Stimulated activated naive B cell treated with anti-CD40 and anti-IgM and Interleukin-4, amounts not matched to agents 10 μg/mL and 1 μg/mL and 100 μg/mL, for 72 hours (primary cell): ENCODE measurements at regions not wholly inside any gene's neighbourhood (a gene's known extent, or its start where the extent isn't known, plus 50 kb on each side); places are given as distances from the start of the nearest gene placed in this dataset.

ENCODE experiments used
- ATAC-seq, 2 donors: fragments of 150-1000 bp; cut with Tn5 transposase; replicated peaks; 2 replicates each; pipeline ENCODE4 v1.10.0; 2021; ENCODE audit warnings: moderate library complexity in 1 of 2
- DNase-seq: peaks from one replicate; pipeline ENCODE4 v3.0.0; 2021
- H3K27ac Mint-ChIP-seq: one replicate; pipeline ENCODE4 v1.8.0; 2022; ENCODE audit warnings: mild to moderate bottlenecking, mixed read lengths
- H3K27me3 Mint-ChIP-seq, 2 donors: one replicate each; pipeline ENCODE4 v1.8.0; 2022; ENCODE audit warnings: mixed read lengths in 2 of 2
- H3K36me3 Mint-ChIP-seq, 2 donors: one replicate each; pipeline ENCODE4 v1.8.0; 2022; ENCODE audit warnings: mixed read lengths in 2 of 2, mild to moderate bottlenecking in 1 of 2
- H3K4me1 Mint-ChIP-seq, 2 donors: one replicate each; pipeline ENCODE4 v1.8.0; 2022; ENCODE audit warnings: mixed read lengths in 2 of 2, mild to moderate bottlenecking in 1 of 2
- H3K4me3 Mint-ChIP-seq, 2 donors: one replicate each; pipeline ENCODE4 v1.8.0; 2022; ENCODE audit warnings: mild to moderate bottlenecking in 2 of 2, mixed read lengths in 2 of 2, moderate library complexity in 1 of 2
- H3K9me3 Mint-ChIP-seq, 2 donors: one replicate each; pipeline ENCODE4 v1.8.0; 2022; ENCODE audit warnings: mixed read lengths in 2 of 2, mild to moderate bottlenecking in 1 of 2

GRCh38 chr4:32488690-32489089 lies 1768.5 kb downstream of the PCDH7 start:
- H3K36me3 Mint-ChIP-seq = no peaks in the 10 kb centered on the region
- DNase-seq (no peak), ATAC-seq (no peak)

DNA sequence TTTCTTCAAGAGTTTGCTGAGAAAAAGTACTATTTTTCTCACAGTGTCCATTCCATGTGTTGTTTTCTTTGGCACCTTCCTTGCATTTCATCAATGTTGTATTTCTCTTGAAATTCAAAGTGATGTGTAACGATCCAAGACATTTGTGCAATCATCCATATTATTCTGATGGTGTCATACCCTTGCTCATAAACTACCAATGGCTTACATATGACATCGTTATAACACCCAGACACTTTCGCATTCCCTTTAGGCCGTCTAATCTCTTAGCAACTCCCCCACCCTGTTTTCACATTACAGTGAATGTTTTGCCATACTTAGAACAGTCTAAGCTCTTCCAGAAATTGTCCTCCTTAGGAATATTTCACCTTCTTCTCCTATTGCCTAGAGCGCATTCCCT lies 1779.0 kb downstream of the PCDH7 start:
- Mint-ChIP-seq H3K4me3 (no peak overlapping the region), H3K27ac (no peak overlapping the region), H3K4me1 (no peaks in the 10 kb centered on the region), H3K36me3 (no peaks in the 10 kb centered on the region), H3K9me3 (no peaks in the 10 kb centered on the region), H3K27me3 (no peaks in the 10 kb centered on the region)
- no peak for DNase-seq
- ATAC-seq = no peak

More at GRCh38 chr4:32488690-32489089, 1768.5 kb downstream of the PCDH7 start:
- no peak overlapping the region for H3K4me3 Mint-ChIP-seq
- H3K27ac Mint-ChIP-seq = no peak overlapping the region
- no peaks in the 10 kb centered on the region for H3K27me3 Mint-ChIP-seq
- H3K4me1 Mint-ChIP-seq = no peaks in the 10 kb centered on the region
- H3K9me3 Mint-ChIP-seq = no peaks in the 10 kb centered on the region

- no peaks in the 10 kb centered on the region for H3K36me3 Mint-ChIP-seq
- no peak for DNase-seq
- no peak for ATAC-seq
- H3K4me1 Mint-ChIP-seq = no peaks in the 10 kb centered on the region
- H3K4me3 Mint-ChIP-seq = no peak overlapping the region
- H3K9me3 Mint-ChIP-seq = peaks cover 0 to 2% of the 10 kb centered on the region in 2 donors
- H3K27me3 Mint-ChIP-seq = no peaks in the 10 kb centered on the region
- no peak overlapping the region for H3K27ac Mint-ChIP-seq
Observed at GRCh38 chr4:32503241-32503640, 1783.1 kb downstream of the PCDH7 start.

- H3K4me3 Mint-ChIP-seq = no peak overlapping the region
- ATAC-seq = no peak
- DNase-seq = no peak
- no peaks in the 10 kb centered on the region for H3K36me3 Mint-ChIP-seq
- H3K4me1 Mint-ChIP-seq = no peaks in the 10 kb centered on the region
- peaks cover 0 to 2% of the 10 kb centered on the region in 2 donors for H3K9me3 Mint-ChIP-seq
- H3K27me3 Mint-ChIP-seq = no peaks in the 10 kb centered on the region
- H3K27ac Mint-ChIP-seq = no peak overlapping the region
Observed at GRCh38 chr4:32506067-32506466, 1785.9 kb downstream of the PCDH7 start.

DNA sequence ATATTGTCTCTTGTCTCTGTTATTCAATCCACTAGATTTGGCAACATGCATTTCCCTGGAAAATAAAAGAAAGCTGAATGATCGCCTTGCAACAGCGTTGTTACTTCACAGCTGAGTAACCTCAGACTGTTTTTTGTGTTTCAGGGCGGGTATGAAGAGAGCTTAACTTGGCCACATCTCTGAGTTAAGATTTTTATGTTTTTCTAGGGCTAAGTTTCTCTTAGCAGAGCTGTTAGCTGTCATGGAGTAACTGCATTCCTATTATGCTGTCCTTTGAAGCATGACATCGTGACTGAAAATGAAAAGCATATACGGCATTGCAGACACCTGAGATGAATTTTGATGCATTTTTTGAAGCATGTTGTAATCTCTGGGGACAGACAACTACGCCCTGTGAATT lies 1798.9 kb downstream of the PCDH7 start:
- H3K27me3 Mint-ChIP-seq = no peaks in the 10 kb centered on the region
- no peak overlapping the region for H3K27ac Mint-ChIP-seq
- no peak overlapping the region for H3K4me3 Mint-ChIP-seq
- peaks cover 0 to 4% of the 10 kb centered on the region in 2 donors for H3K9me3 Mint-ChIP-seq
- DNase-seq (no peak), ATAC-seq (no peak)
- no peaks in the 10 kb centered on the region for H3K4me1 Mint-ChIP-seq
- H3K36me3 Mint-ChIP-seq = no peaks in the 10 kb centered on the region

DNA sequence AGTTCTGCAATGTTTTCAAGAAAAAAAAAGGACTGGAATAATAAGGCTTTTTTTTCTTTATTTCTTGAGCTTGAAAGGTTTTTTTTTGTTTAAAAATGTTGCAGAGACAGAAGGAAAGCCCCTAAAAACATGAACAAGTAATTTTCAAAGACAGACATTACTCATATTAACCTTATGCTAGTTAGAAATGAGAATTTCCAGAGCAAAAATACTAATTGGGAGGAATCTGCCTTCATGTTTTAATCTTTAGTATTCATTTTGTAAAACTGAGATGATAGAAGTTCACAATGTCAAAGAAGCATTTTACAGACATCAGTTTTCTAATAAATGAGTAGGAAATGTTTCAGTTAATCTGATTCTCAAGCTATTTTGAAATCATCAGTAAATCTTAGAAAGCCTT lies 1805.3 kb downstream of the PCDH7 start:
- H3K4me1 Mint-ChIP-seq = no peaks in the 10 kb centered on the region
- ATAC-seq (no peak), DNase-seq (no peak)
- H3K4me3 Mint-ChIP-seq = no peak overlapping the region
- no peak overlapping the region for H3K27ac Mint-ChIP-seq
- no peaks in the 10 kb centered on the region for H3K27me3 Mint-ChIP-seq
- peaks cover 0 to 4% of the 10 kb centered on the region in 2 donors for H3K9me3 Mint-ChIP-seq
- no peaks in the 10 kb centered on the region for H3K36me3 Mint-ChIP-seq

DNA sequence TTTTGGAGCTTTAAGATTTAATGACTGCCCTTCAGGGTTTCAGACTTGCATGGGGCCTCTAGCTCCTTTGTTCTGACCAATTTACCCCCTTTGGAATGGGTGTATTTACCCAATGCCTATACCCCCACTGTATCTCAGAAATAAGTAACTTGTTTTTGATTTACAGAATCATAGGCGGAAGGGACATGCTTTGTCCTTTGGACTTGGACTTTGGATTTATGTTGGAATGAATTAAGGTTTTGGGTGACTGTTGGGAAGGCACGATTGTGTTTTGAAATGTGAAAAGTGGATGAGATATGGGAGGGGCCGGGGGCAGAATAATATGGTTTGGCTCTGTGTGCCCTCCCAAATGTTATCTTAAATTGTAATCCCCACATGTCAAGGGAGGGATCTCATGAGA lies 1824.7 kb downstream of the PCDH7 start:
- no peak overlapping the region for H3K27ac Mint-ChIP-seq

DNA sequence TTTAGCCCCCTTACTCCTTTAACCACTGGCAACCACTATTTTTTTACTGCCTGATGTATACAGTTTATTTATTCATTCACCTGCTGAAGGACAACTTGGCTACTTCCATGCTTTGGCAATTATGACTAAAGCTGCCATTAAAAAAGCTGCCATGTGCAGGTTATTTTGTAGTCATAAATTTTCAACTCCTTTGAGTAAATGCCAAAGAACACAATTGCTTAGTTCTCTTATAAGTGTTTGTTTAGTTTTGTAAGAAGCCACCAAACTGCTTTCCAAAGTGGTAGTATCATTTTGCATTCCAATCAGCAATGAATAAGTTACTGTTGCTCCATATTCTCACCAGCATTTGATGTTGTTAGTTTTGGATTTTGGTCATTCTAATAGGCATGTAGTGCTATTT lies 1831.8 kb downstream of the PCDH7 start:
- Mint-ChIP-seq H3K27ac (no peak overlapping the region), H3K27me3 (no peaks in the 10 kb centered on the region), H3K9me3 (peaks cover 0 to 2% of the 10 kb centered on the region in 2 donors), H3K4me1 (no peaks in the 10 kb centered on the region), H3K4me3 (no peak overlapping the region), H3K36me3 (no peaks in the 10 kb centered on the region)
- DNase-seq (no peak), ATAC-seq (no peak)

More for the DNA sequence above, 1824.7 kb downstream of the PCDH7 start:
- no peaks in the 10 kb centered on the region for H3K27me3 Mint-ChIP-seq
- ATAC-seq (no peak), DNase-seq (no peak)
- peaks cover 5 to 8% of the 10 kb centered on the region in 2 donors for H3K9me3 Mint-ChIP-seq
- H3K4me3 Mint-ChIP-seq = no peak overlapping the region
- H3K4me1 Mint-ChIP-seq = no peaks in the 10 kb centered on the region
- no peaks in the 10 kb centered on the region for H3K36me3 Mint-ChIP-seq

- DNase-seq = no peak
- no peaks in the 10 kb centered on the region for H3K9me3 Mint-ChIP-seq
- no peaks in the 10 kb centered on the region for H3K27me3 Mint-ChIP-seq
- H3K27ac Mint-ChIP-seq = no peak overlapping the region
- no peak for ATAC-seq
- no peak overlapping the region for H3K4me3 Mint-ChIP-seq
- no peaks in the 10 kb centered on the region for H3K36me3 Mint-ChIP-seq
- H3K4me1 Mint-ChIP-seq = no peaks in the 10 kb centered on the region
Observed at GRCh38 chr4:32560306-32560705, 1840.1 kb downstream of the PCDH7 start.

DNA sequence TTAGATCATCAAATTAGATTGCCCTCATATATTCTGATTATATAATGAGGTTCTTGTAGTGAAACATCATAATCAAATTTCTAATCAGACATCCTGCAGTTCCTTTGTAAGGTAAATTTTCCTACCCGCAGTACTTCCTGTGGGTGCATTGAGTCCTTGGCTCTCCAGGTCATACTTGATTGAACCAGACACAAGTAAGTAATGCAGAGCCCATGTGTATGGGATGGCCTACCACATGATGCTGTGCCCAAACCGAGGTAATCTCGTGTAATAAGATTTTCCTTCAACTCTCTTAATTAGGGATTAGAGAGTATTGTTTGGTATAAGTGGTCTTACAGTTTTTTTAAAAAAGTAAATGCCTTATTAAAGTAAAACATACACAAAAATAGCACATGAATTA lies 1841.8 kb downstream of the PCDH7 start:
- DNase-seq = no peak
- H3K27me3 Mint-ChIP-seq = no peaks in the 10 kb centered on the region
- H3K4me3 Mint-ChIP-seq = no peak overlapping the region
- no peaks in the 10 kb centered on the region for H3K9me3 Mint-ChIP-seq
- no peak overlapping the region for H3K27ac Mint-ChIP-seq
- no peaks in the 10 kb centered on the region for H3K4me1 Mint-ChIP-seq
- H3K36me3 Mint-ChIP-seq = no peaks in the 10 kb centered on the region
- no peak for ATAC-seq

DNA sequence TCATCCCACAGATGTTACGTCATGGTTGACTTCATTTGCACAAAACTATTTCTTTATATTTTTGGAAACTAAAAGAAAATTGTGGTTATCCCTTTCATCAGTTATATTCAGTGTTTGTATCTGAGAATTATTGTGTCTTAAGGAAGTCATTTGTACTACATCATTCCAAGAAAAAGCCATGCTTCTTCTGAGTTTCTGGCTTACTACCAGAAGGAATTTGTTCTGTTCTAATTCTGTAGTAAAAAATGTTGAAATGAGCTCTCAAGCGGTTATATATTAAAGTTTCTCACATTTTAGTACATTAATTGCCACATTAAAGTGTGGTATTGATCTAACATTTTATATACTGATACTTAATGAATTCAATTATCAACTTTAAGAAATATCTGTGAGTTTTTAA lies 1844.5 kb downstream of the PCDH7 start:
- Mint-ChIP-seq H3K9me3 (no peaks in the 10 kb centered on the region), H3K27ac (no peak overlapping the region), H3K27me3 (no peaks in the 10 kb centered on the region), H3K36me3 (no peaks in the 10 kb centered on the region), H3K4me3 (no peak overlapping the region), H3K4me1 (no peaks in the 10 kb centered on the region)
- ATAC-seq (no peak), DNase-seq (no peak)

GRCh38 chr4:32569861-32570260 lies 1849.7 kb downstream of the PCDH7 start:
- H3K36me3 Mint-ChIP-seq = no peaks in the 10 kb centered on the region
- no peaks in the 10 kb centered on the region for H3K9me3 Mint-ChIP-seq
- H3K4me1 Mint-ChIP-seq = no peaks in the 10 kb centered on the region
- H3K27me3 Mint-ChIP-seq = no peaks in the 10 kb centered on the region
- H3K4me3 Mint-ChIP-seq = no peak overlapping the region
- ATAC-seq (peak; percentile 52 to 82), DNase-seq (no peak)
- H3K27ac Mint-ChIP-seq = no peak overlapping the region

GRCh38 chr4:32572366-32572765 lies 1852.2 kb downstream of the PCDH7 start:
- H3K9me3 Mint-ChIP-seq = no peaks in the 10 kb centered on the region
- no peak for DNase-seq
- H3K36me3 Mint-ChIP-seq = no peaks in the 10 kb centered on the region
- no peaks in the 10 kb centered on the region for H3K4me1 Mint-ChIP-seq
- no peak for ATAC-seq
- no peak overlapping the region for H3K27ac Mint-ChIP-seq
- H3K27me3 Mint-ChIP-seq = no peaks in the 10 kb centered on the region
- H3K4me3 Mint-ChIP-seq = no peak overlapping the region

DNA sequence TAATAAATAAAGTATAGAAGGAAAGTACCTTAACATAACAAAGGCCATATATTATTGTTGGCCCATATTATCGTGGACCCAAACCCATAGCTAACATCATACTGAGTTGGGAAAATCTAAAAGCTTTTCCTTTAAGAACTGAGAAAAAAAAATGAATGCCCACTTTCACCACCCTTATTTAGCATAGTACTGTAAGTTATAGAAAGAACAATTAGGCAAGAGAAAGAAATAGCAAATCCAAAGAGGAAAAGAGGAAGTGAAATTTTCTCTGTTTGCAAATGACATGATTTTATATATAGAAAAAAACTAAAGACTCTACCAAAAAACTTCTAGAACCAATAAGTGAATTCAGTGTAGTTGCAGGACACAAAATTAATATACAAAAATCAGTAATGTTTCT lies 1854.6 kb downstream of the PCDH7 start:
- Mint-ChIP-seq H3K9me3 (peaks cover 0 to 3% of the 10 kb centered on the region in 2 donors), H3K36me3 (no peaks in the 10 kb centered on the region), H3K4me1 (no peaks in the 10 kb centered on the region), H3K27me3 (no peaks in the 10 kb centered on the region), H3K27ac (no peak overlapping the region), H3K4me3 (no peak overlapping the region)
- ATAC-seq (no peak), DNase-seq (no peak)

DNA sequence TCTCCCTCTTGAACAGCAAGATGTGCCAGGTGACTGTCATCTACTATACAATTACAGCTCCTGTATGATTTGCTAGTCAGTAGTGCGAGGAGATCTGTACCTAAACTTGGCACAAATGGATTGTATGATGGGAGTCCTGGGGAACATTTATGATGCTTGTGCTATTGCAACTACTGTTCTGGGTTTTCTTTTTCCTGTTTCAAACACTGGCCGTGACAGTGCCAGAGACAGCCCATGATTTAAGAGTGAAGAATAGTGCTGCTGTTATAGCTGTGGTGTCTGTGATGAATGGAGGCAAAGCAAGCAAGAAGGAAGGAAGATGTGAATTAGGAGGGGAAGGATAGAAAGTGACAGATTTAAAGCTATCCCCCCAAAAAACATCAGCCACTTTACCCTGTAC lies 1868.9 kb downstream of the PCDH7 start:
- Mint-ChIP-seq H3K27ac (no peak overlapping the region), H3K4me1 (no peaks in the 10 kb centered on the region)

DNA sequence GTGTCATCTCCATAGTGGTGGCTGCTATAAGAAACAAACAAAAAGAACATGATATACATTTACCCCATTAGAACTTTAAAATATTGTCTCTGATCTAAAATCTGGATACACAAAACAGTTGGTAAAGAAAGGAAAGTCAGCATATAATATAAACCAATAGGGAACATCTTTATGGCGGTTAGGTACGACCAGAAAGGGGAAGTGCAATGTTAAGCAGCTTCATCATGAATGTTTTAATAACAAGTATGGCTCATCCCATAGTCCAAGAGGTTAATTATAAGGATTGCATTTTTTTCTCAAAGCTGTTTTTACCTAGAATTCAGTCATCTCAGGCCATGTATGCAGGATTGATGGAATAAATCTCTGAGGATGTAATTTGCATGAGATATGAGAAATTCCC lies 1869.7 kb downstream of the PCDH7 start:
- H3K27me3 Mint-ChIP-seq = no peaks in the 10 kb centered on the region
- H3K27ac Mint-ChIP-seq = no peak overlapping the region
- DNase-seq (no peak), ATAC-seq (no peak)
- peaks cover 0 to 1% of the 10 kb centered on the region in 2 donors for H3K9me3 Mint-ChIP-seq
- no peaks in the 10 kb centered on the region for H3K4me1 Mint-ChIP-seq
- H3K36me3 Mint-ChIP-seq = no peaks in the 10 kb centered on the region
- H3K4me3 Mint-ChIP-seq = no peak overlapping the region

More for the DNA sequence above, 1868.9 kb downstream of the PCDH7 start:
- Mint-ChIP-seq H3K4me3 (no peak overlapping the region), H3K27me3 (no peaks in the 10 kb centered on the region), H3K9me3 (peaks cover 0 to 4% of the 10 kb centered on the region in 2 donors), H3K36me3 (no peaks in the 10 kb centered on the region)
- no peak for ATAC-seq
- DNase-seq = no peak
